ENCODE measurements at regions not wholly inside any gene's neighbourhood (a gene's known extent, or its start where the extent isn't known, plus 50 kb on each side); places are given as distances from the start of the nearest gene placed in this dataset.

- Histone ChIP-seq H3K9ac (ENCODE audit: low read depth, low read length) (no peak overlapping the region), H3K23ac (ENCODE audit: low read depth, low read length) (no peak overlapping the region), H2BK20ac (ENCODE audit: low read depth, low read length) (no peak overlapping the region), H3K18ac (ENCODE audit: low read depth, low read length) (no peak overlapping the region), H2AK9ac (replicated peaks; ENCODE audit: low read depth, low read length, poor library complexity) (no peak overlapping the region), H3K4ac (ENCODE audit: low read depth, low read length) (no peak overlapping the region), H4K5ac (ENCODE audit: low read depth, low read length) (no peak overlapping the region), H4K8ac (ENCODE audit: low read depth in 2 of 2, low read length in 2 of 2) (no peak overlapping the region), H3K4me1 (ENCODE audit: control insufficient read depth, insufficient read depth, low read length) (no peaks in the 10 kb centered on the region), H3K36me3 (ENCODE audit: control insufficient read depth, insufficient read depth, low read length) (no peaks in the 10 kb centered on the region), H3K27me3 (ENCODE audit: control insufficient read depth, insufficient read depth, low read length) (peaks cover 14% of the 10 kb centered on the region), H3K79me1 (ENCODE audit: low read depth in 1 of 2, low read length in 2 of 2) (no peaks in the 10 kb centered on the region), H2BK120ac (ENCODE audit: low read depth, low read length) (no peak overlapping the region), H2BK5ac (ENCODE audit: low read depth, low read length, poor library complexity, severe bottlenecking) (no peak overlapping the region), H3K9me3 (ENCODE audit: control insufficient read depth, insufficient read depth, low read length) (no peaks in the 10 kb centered on the region), H2AFZ (replicated peaks; ENCODE audit: low read length, poor library complexity) (no peak overlapping the region), H2AK5ac (ENCODE audit: low read depth, low read length) (no peak overlapping the region), H3K27ac (ENCODE audit: insufficient read depth, low read length) (no peak overlapping the region), H3K4me3 (ENCODE audit: insufficient read depth, low read depth, low read length) (no peak overlapping the region), H3K9me1 (ENCODE audit: insufficient read depth, low read length) (no peaks in the 10 kb centered on the region), H2BK15ac (ENCODE audit: low read depth, low read length) (no peak overlapping the region), H3K4me2 (ENCODE audit: low read depth, low read length) (no peak overlapping the region), H3K56ac (ENCODE audit: extremely low read depth, insufficient read depth, low read length) (no peak overlapping the region), H4K91ac (ENCODE audit: insufficient read depth, low read depth, low read length) (no peak overlapping the region), H3K14ac (replicated peaks; ENCODE audit: low read depth, low read length) (no peak overlapping the region), H4K20me1 (ENCODE audit: insufficient read depth, low read length) (no peaks in the 10 kb centered on the region)
- BruUV-seq (replicated peaks) = no TSS peak
- in situ Hi-C loops (cut with MboI; ENCODE audit: low sequenced_read_pairs) (no loop called here), dilution Hi-C loops (cut with HindIII; ENCODE audit: low sequenced_read_pairs, unreplicated experiment) (no loop called here), intact Hi-C loops (cut with micrococcal nuclease) (no loop called here)
- 93% methylated on average over 3 of the region's 5 CpGs; no CpG with 5 or more reads in 1 of the 2 experiments for WGBS, 2 experiments (ENCODE audit: extremely low coverage in 2 of 2, insufficient read length in 1 of 2)
- DNase-seq (no peak), ATAC-seq (ENCODE audit: low read depth) (no peak)
- CTCF ChIA-PET = interaction anchor here (1.1 kb wide), 1 partner anchor 13 kb away, joined by 3 read pairs; no protein-coding TSS in a partner anchor
- TF ChIP-seq MXI1 (IDR thresholded peaks at IDR 0.05; ENCODE audit: borderline replicate concordance, low read depth, low read length) (no peak), MAFK (IDR thresholded peaks at IDR 0.05; ENCODE audit: low read depth, low read length) (no peak), BHLHE40 (IDR thresholded peaks at IDR 0.05; ENCODE audit: low read depth, low read length) (no peak), FOS (IDR thresholded peaks at IDR 0.05; ENCODE audit: low read depth, low read length) (no peak), POLR2A (IDR thresholded peaks at IDR 0.05; ENCODE audit: low read depth, low read length) (no peak), RFX5 (IDR thresholded peaks at IDR 0.05; ENCODE audit: low read depth, low read length) (no peak), RAD21 (IDR thresholded peaks at IDR 0.05; ENCODE audit: low read length) (no peak), ELK1 (IDR thresholded peaks at IDR 0.05; ENCODE audit: borderline replicate concordance, low read depth, low read length) (no peak), MAZ (IDR thresholded peaks at IDR 0.05; ENCODE audit: borderline replicate concordance, low read depth, low read length) (no peak), CEBPB (IDR thresholded peaks at IDR 0.05; ENCODE audit: low read depth, low read length) (no peak), USF2 (IDR thresholded peaks at IDR 0.05; ENCODE audit: low read depth, low read length) (no peak), SMC3 (IDR thresholded peaks at IDR 0.05; ENCODE audit: low read depth, low read length) (no peak), CHD1 (IDR thresholded peaks at IDR 0.05; ENCODE audit: low read depth, low read length) (no peak)
- POLR2A ChIA-PET (ENCODE audit: unreplicated experiment) = no interaction called here
These were observed 58.1 kb upstream of the ITPKB start for GRCh38 chr1:226797151-226797550.

All from IMR-90 (cell line).